Endothelial cell of umbilical vein (primary cell): ENCODE measurements at regions not wholly inside any gene's neighbourhood (a gene's known extent, or its start where the extent isn't known, plus 50 kb on each side); places are given as distances from the start of the nearest gene placed in this dataset.

Experiments used
- BruUV-seq: library from RNA; stranded (reverse); fragments of 400-500 nt; replicated peaks from 2 replicates; lab custom pipeline; 2021; lab: Mats Ljungman, UMichigan
- CTCF ChIA-PET: fragments of 300-600, 350-600 bp; sonication (Branson Sonifier 250); formaldehyde crosslinking; loops from one replicate; lab custom pipeline; 2021; ENCODE audit warnings: antibody characterized with exemption, inconsistent platforms; lab: Charles Lee
- POLR2A ChIA-PET: fragments of 300-600, 350-600 bp; sonication (Branson Sonifier 250); formaldehyde crosslinking; loops from one replicate; lab custom pipeline; 2021; ENCODE audit warnings: antibody characterized with exemption, inconsistent platforms; lab: Charles Lee
- DNase-seq: peaks from one replicate; pipeline ENCODE4 v3.0.0-alpha.2; 2011; ENCODE audit warnings: low read depth, low spot score
- FAIRE-seq: peaks from 2 replicates; lab custom pipeline; 2011; peaks lifted over from hg19 to GRCh38; lab: Jason Lieb, UNC
- H2AFZ ChIP-seq: 2 replicates; pipeline ENCODE4 v1.6.0; 2012; ENCODE audit warnings: low read depth, low read length, control low read depth, inconsistent platforms
- H3K27ac ChIP-seq: 2 replicates; pipeline ENCODE4 v1.5.1; 2011; ENCODE audit warnings: low read depth, mild to moderate bottlenecking, control low read depth, low read length, moderate library complexity; ENCODE audit not compliant: insufficient read depth
- H3K27me3 ChIP-seq, 2 experiments: 2 replicates each; pipeline versions ENCODE4 v1.6.0 to v1.6.1; 2011; ENCODE audit warnings: low read length in 2 of 2, mixed read lengths in 1 of 2; ENCODE audit not compliant: control insufficient read depth in 2 of 2, insufficient read depth in 2 of 2
- H3K36me3 ChIP-seq, 2 experiments: 2 replicates in 1 of 2; 3 replicates in 1 of 2; pipeline ENCODE4 v1.5.1; 2011; ENCODE audit warnings: low read length in 2 of 2, mild to moderate bottlenecking in 1 of 2, moderate library complexity in 1 of 2; ENCODE audit not compliant: control insufficient read depth in 2 of 2, insufficient read depth in 2 of 2; ENCODE audit errors: extremely low read depth in 1 of 2
- H3K4me1 ChIP-seq: 3 replicates; pipeline ENCODE4 v1.5.1; 2011; ENCODE audit warnings: mild to moderate bottlenecking, low read length; ENCODE audit not compliant: control insufficient read depth, insufficient read depth; ENCODE audit errors: extremely low read depth
- H3K4me2 ChIP-seq: 2 replicates; pipeline ENCODE4 v1.6.1; 2011; ENCODE audit warnings: low read length, control low read depth, mixed read lengths; ENCODE audit not compliant: insufficient read depth
- H3K4me3 ChIP-seq, 3 experiments: fragments of 200-600 bp in 1 of 3; sonication (generic), shearing (Covaris generic) in 1 of 3; replicated peaks in 1 of 3; 2 replicates each; pipeline ENCODE4 v1.5.1; 2011 to 2016; ENCODE audit warnings: control low read depth in 3 of 3, low read length in 3 of 3, mild to moderate bottlenecking in 2 of 3, inconsistent platforms in 1 of 3, low read depth in 1 of 3, moderate library complexity in 1 of 3; ENCODE audit not compliant: insufficient read depth in 1 of 3
- H3K79me2 ChIP-seq: 2 replicates; pipeline ENCODE4 v1.6.0; 2012; ENCODE audit warnings: low read length, inconsistent platforms; ENCODE audit not compliant: control insufficient read depth, insufficient read depth
- H3K9ac ChIP-seq: replicated peaks from 2 replicates; pipeline ENCODE3; 2011; ENCODE audit warnings: low read length, control low read depth; ENCODE audit not compliant: insufficient read depth; ENCODE audit errors: extremely low read depth
- H3K9me1 ChIP-seq: replicated peaks from 3 replicates; pipeline ENCODE4 v1.6.0; 2011; ENCODE audit warnings: mild to moderate bottlenecking, low read length; ENCODE audit not compliant: control insufficient read depth, insufficient read depth; ENCODE audit errors: extremely low read depth
- H3K9me3 ChIP-seq: replicated peaks from 2 replicates; pipeline ENCODE4 v1.5.1; 2012; ENCODE audit warnings: low read length, inconsistent platforms; ENCODE audit not compliant: control insufficient read depth, insufficient read depth
- H4K20me1 ChIP-seq: replicated peaks from 2 replicates; pipeline ENCODE3; 2011; ENCODE audit warnings: mild to moderate bottlenecking, low read length; ENCODE audit not compliant: control insufficient read depth, insufficient read depth; ENCODE audit errors: extremely low read depth
- CTCF ChIP-seq, 2 donors: IDR thresholded peaks; 1 replicate in 1 of 2; 2 replicates in 1 of 2; pipeline ENCODE4 v1.5.1; 2011; ENCODE audit warnings: low read length in 2 of 2, mild to moderate bottlenecking in 2 of 2, moderate library complexity in 2 of 2, control low read depth in 1 of 2, inconsistent platforms in 1 of 2, low read depth in 1 of 2; ENCODE audit not compliant: insufficient read depth in 1 of 2; ENCODE audit errors: extremely low read depth in 1 of 2
- EZH2 ChIP-seq: IDR thresholded peaks from 2 replicates; pipeline ENCODE4 v1.6.1; 2012; ENCODE audit warnings: borderline replicate concordance, low read depth, mild to moderate bottlenecking, moderate library complexity, low read length, inconsistent platforms; ENCODE audit not compliant: severe bottlenecking
- FOS ChIP-seq: IDR thresholded peaks from 2 replicates; pipeline ENCODE4 v1.6.1; 2011; ENCODE audit warnings: mild to moderate bottlenecking, low read length, moderate library complexity, borderline replicate concordance; ENCODE audit not compliant: insufficient read depth
- GATA2 ChIP-seq: IDR thresholded peaks from 2 replicates; pipeline ENCODE4 v1.7.0; 2011; ENCODE audit warnings: low read depth, mild to moderate bottlenecking, moderate library complexity, mixed read lengths, low read length; ENCODE audit not compliant: insufficient read length, insufficient read depth
- JUN ChIP-seq: IDR thresholded peaks from 2 replicates; pipeline ENCODE4 v1.6.1; 2011; ENCODE audit warnings: borderline replicate concordance, low read depth; ENCODE audit not compliant: insufficient read length, insufficient read depth
- MAX ChIP-seq: IDR thresholded peaks from 2 replicates; pipeline ENCODE4 v1.6.1; 2011; ENCODE audit not compliant: insufficient read depth, insufficient read length
- MYC ChIP-seq: IDR thresholded peaks from one replicate; pipeline ENCODE4 v1.6.1; 2011; ENCODE audit warnings: mild to moderate bottlenecking, low read depth, low read length
- POLR2A ChIP-seq: IDR thresholded peaks from 2 replicates; pipeline ENCODE4 v1.6.1; 2012; ENCODE audit warnings: low read depth, mild to moderate bottlenecking, control low read depth, low read length
- POLR2AphosphoS5 ChIP-seq: IDR thresholded peaks from 2 replicates; pipeline ENCODE4 v1.6.1; 2012; ENCODE audit warnings: low read depth, mild to moderate bottlenecking, control low read depth, low read length, moderate library complexity; ENCODE audit not compliant: insufficient read depth
- dilution Hi-C: fragments of 300-500 bp; cut with MboI; formaldehyde crosslinking; loops from one replicate; pipeline ENCODE4 v1.15.0; 2019; ENCODE audit warnings: low sequenced_read_pairs; ENCODE audit not compliant: extremely low pct_ligation_motif_present
- intact Hi-C: fragments of 100-400 bp; cut with micrococcal nuclease; formaldehyde crosslinking; loops from one replicate; pipeline ENCODE4 v1.10.0; 2022

DNA sequence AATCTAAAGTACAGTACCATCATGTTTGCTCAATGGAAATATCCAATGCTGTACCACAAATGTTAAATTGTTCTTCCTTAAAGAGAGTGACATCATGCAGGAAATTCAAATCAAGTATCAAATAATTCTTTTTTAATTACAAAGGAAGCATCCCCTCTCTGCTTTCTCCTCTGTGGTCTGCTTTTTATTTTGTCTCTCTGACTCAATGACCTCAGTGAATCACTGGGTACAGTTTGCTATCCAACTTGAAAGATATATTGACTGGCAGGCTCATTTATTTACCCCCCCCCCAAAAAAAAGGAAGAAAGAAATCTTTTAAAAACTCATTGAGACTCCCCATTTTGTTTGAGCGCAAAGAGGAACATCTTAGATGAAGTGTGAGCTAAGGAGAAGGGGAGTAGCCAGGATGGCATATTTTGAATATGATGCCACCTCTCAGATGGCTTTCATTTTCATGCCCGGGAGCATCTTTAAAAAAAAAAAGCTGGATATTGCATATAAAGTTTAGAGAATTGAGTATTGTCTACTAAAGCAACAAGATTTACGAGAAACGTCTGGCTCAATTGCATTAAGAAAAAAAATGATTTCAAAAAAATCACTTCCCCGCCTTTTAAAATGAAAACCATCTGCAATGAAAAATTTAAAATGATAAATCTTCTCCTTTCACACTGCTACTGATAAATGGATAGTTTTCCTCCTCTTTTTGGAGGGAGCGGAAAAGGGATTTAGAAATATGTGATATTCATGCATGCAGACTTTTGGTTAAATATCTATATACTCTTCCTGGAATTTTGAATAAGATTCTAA lies 307.1 kb upstream of the DPH6 start:
- H2AFZ ChIP-seq: no peak overlapping the region
- no TSS peak for BruUV-seq
- intact Hi-C loops (no loop called here), dilution Hi-C loops (no loop called here)
- TF ChIP-seq FOS (peak; percentile 7), JUN (no peak)
- no peaks in the 10 kb centered on the region for H3K9me1 ChIP-seq
- H3K4me3 ChIP-seq: no peak overlapping the region
- ChIA-PET CTCF (interaction anchor here (0.6 to 0.7 kb wide), 3 partner anchors 22 to 408 kb away, joined by 3 read pairs; no protein-coding TSS in a partner anchor), POLR2A (interaction anchor here (0.6 kb wide), 1 partner anchor 1932 kb away, joined by 3 read pairs; no protein-coding TSS in a partner anchor)
- H3K79me2 ChIP-seq: no peaks in the 10 kb centered on the region
- H3K9me3 ChIP-seq: no peaks in the 10 kb centered on the region
- H3K27me3 ChIP-seq: peaks cover 0 to 3% of the 10 kb centered on the region in 2 experiments
- H3K9ac ChIP-seq: no peak overlapping the region
- H3K36me3 ChIP-seq: no peaks in the 10 kb centered on the region
- FAIRE-seq (no peak), DNase-seq (no peak)
- H3K4me2 ChIP-seq: no peak overlapping the region
- H3K27ac ChIP-seq: no peak overlapping the region
- no peaks in the 10 kb centered on the region for H3K4me1 ChIP-seq
- no peaks in the 10 kb centered on the region for H4K20me1 ChIP-seq

DNA sequence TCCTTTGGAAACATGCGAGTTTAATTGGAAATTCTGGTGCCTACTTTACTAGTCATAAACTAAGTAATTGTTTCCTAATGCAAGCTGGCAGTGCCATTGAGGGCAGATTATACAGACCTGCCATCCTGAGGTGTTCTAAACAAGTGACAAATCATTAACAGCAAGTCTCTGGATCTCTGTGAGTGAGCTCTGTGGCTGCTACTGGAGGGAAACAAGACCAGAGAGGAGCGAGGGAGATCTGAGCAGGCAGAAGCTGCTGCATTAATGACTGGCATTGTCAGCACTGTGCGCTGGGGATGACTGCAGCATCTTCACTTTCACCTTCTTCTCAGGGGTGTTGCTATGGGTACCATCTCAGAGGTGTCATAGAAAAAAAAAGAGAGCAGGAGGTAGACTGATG lies 308.4 kb upstream of the DPH6 start:
- Histone ChIP-seq H3K4me2 (no peak overlapping the region), H3K9me1 (no peaks in the 10 kb centered on the region), H2AFZ (no peak overlapping the region), H3K27ac (no peak overlapping the region), H3K36me3 (no peaks in the 10 kb centered on the region), H3K9ac (no peak overlapping the region), H4K20me1 (no peaks in the 10 kb centered on the region), H3K4me1 (no peaks in the 10 kb centered on the region), H3K4me3 (no peak overlapping the region), H3K79me2 (no peaks in the 10 kb centered on the region), H3K9me3 (no peaks in the 10 kb centered on the region), H3K27me3 (no peaks in the 10 kb centered on the region)
- TF ChIP-seq POLR2A (no peak), CTCF (IDR thresholded peaks at IDR 0.05; ENCODE audit: extremely low read depth in 1 of 2, insufficient read depth in 1 of 2, low read depth in 1 of 2, low read length in 2 of 2) (no peak), MYC (no peak), POLR2AphosphoS5 (no peak), FOS (no peak), MAX (no peak), JUN (no peak), EZH2 (no peak), GATA2 (no peak)
- POLR2A ChIA-PET: no interaction called here
- dilution Hi-C loops: no loop called here
- intact Hi-C loops: no loop called here
- no TSS peak for BruUV-seq
- CTCF ChIA-PET: no interaction called here
- no peak for FAIRE-seq
- DNase-seq: no peak
